Inflammatory macrophage treated with lipopolysaccharide for 1 hour (primary cell): ENCODE measurements at regions not wholly inside any gene's neighbourhood (a gene's known extent, or its start where the extent isn't known, plus 50 kb on each side); places are given as distances from the start of the nearest gene placed in this dataset.
"Not testable (repeated sequence)": the region's sequence is repeated elsewhere in the genome, so short reads cannot be mapped to it uniquely, and the experiment has no call there.

Experiments used
- DNase-seq, 2 donors: peaks; one replicate each; pipeline ENCODE4 v3.0.0-alpha.2; 2020 to 2022

DNA sequence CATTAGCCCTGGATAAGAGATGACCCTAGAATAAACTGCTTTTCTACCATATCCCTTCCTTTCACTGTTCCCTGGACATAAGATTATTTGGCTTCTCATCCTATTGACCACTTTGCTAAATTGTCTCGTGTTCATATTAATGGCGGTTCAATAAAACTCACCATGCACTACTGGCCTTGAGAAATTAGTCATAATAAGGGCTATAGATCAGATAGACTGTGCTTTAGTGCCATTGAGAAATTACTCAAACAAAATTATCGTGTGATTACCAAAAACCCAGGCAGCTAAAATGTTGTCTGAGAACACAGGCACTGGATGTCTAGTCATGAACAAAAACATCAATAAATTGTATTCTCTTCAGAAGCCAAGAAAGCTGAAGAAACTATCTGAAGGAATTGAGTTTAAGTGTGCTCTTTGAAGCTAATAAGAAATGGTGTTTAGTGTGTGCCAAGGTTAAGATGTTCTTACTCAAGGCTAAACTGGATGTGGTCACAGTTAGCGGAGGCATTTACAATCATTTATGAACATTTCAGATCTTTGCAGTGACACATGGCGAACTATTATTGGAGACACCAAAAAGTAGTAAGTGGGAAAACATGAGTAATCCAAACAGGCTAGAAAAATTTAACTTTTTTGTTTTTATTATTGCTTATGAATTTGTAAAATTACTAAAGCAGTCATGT lies 460.4 kb upstream of the RORB start:
- DNase-seq, result no peak

- DNase-seq, result no peak
These were observed 459.9 kb upstream of the RORB start for GRCh38 chr9:74037274-74037673.

DNA sequence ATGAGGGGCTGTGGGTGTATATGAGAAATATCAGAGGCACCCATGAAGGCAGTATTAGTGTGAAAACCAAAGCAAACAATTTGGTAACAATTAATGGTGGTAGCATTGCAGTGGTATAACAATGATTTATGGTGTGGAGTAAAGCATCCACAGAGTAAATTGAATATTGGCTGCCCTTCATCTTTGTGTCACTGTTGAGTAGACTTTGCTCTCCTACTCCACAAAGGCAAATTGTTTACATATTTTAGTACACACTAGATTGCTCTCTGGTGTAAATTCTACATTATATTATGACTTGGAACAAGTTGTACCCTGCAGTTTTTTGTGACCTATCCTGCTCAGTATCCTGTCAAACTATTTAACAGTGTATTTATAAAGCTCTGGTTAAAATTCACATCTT lies 455.5 kb upstream of the RORB start:
- DNase-seq, result no peak

DNA sequence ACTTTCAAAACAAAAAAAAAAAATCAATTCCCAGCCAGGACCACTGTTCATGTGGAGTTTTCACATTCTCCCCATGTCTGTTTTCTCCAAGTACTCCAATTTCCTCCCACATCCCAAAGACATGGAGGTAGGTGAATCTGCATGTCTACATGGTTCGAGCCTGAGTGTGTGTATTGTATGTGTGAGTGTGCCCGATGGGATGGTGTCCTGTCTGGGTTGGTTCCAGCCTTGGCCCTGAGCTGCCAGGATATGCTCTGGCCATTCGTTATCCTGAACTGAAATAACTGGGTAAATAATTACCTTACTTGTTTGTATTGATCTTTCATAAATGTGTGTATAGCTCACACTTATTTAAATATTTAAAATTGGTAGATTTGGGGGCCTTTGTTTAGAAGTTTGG lies 452.3 kb upstream of the RORB start:
- DNase-seq, result no peak

GRCh38 chr9:74056023-74056422 lies 441.1 kb upstream of the RORB start:
- no peak for DNase-seq

DNA sequence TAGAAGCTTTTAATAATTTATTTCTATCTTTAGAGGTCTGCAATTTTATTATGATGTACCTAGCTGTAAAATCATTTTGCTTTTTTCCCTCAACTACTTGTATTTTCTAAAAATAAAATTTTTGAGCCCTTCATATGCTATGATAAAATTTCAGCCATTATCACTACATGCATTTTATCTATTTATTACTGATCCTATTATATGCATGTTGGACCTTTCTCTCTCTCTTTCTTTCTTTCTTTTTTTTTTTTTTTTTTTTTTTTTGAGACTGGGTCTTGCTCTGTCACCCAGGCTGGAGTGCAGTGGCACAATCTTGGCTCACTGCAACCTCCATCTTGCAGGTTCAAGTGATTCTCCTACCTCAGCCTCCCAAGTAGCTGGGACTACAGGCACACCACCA lies 440.1 kb upstream of the RORB start:
- not testable (repeated sequence) for DNase-seq

- DNase-seq, result no peak
These were observed 432.4 kb upstream of the RORB start for GRCh38 chr9:74064702-74065101.

DNA sequence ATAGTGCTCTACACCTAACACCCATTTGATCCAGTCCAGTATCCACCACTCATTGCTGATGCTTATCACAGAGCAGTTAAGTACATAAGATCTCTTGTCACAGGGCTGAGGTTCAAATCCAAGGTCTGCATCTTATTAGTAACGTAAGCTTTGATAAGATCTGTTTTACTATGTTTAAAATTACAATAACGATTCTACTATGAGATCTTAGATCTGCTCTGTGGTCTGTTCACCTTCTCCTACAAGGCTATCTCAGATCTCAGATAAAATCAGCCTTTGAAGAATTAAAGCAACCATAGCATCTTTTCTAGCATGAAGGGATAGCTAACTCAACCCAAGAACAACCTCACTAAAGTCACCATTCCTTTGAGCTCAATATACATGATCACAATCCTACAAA lies 431.0 kb upstream of the RORB start:
- no peak for DNase-seq

DNA sequence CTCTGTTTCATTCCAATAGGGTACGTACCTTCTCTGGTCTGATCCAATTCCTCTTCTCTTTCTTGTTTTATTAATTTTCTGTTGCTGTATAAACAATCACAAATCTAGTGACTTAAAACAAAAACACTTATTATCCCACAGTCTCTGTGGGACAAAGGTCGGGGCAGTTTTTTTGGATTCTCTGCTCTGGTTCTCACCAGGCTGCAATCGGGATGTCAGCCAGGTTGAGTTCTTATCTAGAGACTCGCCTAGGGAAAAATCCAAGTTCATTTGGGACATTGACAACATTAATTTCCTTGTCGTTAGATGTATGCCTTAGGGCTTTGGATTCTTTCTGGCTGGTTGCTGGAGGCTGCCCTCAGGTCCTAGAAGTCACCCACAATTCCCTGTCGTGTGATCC lies 430.5 kb upstream of the RORB start:
- no peak for DNase-seq

GRCh38 chr9:74071502-74071901 lies 425.6 kb upstream of the RORB start:
- no peak for DNase-seq

- DNase-seq, result no peak
These were observed 423.2 kb upstream of the RORB start for GRCh38 chr9:74073897-74074296.

GRCh38 chr9:74078647-74079046 lies 418.5 kb upstream of the RORB start:
- DNase-seq, result no peak

DNA sequence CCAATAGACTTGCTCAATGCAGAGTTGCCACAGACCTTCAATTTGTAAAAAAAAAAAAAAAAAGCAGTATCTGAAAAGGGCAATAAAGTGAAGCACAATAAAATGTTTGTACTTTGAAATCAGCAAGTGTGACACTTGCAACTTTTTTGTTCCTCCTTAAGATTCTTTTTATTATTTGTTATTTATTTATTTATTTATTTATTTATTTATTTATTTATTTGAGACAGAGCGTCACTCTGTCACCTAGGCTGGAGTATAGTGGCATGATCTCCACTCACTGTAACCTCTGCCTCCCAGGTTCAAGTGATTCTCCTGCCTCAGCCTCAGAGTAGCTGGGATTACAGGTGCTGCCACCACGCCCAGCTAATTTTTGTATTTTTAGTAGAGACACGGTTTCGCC lies 416.5 kb upstream of the RORB start:
- not testable (repeated sequence) for DNase-seq

DNA sequence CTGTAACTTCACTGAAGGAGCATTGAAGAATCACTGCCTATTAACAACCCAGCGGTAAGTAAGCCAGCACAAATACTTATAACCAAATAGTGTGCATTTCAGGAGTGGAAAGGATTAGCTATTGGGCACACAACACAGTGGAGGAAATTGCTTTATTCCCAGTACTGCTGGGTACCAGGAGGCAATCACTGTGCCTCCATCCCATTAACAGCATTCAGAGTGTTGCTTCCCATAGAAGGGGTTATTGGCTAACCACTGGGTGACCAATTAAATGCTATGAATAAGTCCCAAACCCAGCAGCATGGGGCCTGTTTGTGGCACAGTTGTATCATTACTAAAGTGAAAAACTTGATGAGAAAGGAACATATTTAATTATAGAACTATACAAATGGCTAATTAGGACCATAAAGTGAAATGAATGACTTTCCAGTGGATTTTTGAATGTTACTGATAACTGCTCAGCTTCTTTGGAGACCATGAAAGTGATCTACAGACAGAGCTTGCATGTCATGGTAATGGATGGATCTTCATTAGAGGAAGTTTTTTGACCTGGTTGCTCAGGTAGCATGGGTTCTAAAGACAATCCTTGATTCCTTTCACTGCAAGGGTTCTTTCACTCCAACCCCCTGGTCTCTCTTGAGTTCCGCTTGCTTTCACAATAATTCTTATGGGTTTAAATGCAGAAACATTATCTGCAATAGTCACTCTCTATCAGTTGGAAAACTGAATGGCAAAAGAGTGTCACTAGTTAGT lies 413.3 kb upstream of the RORB start:
- DNase-seq, result no peak

GRCh38 chr9:74085384-74086037 lies 411.6 kb upstream of the RORB start:
- DNase-seq, result not testable (repeated sequence)

- not testable (repeated sequence) for DNase-seq
These were observed 406.2 kb upstream of the RORB start for GRCh38 chr9:74090921-74091320.

- DNase-seq, result no peak
These were observed 404.7 kb upstream of the RORB start for GRCh38 chr9:74092491-74092834.

- not testable (repeated sequence) for DNase-seq
These were observed 403.1 kb upstream of the RORB start for GRCh38 chr9:74094037-74094436.

GRCh38 chr9:74094766-74095165 lies 402.4 kb upstream of the RORB start:
- no peak for DNase-seq

DNA sequence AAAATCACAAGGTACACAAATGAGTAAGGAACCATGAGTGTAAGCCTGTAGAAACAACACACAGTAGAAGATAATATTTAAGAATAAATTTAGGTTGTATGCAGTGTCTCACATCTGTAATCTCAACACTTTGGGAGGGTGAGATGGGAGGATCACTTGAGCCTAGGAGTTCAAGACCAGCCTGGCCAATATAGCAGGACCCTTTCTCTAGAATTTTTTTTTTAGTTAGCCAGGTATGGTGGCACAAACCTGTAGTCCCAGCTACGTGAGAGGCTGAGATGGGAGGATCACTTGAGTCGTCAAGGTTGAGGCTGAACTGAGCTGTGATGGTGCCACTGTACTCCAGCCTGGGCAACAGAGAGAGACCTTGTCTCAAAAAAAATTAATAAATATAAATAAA lies 401.2 kb upstream of the RORB start:
- DNase-seq, result no peak

DNA sequence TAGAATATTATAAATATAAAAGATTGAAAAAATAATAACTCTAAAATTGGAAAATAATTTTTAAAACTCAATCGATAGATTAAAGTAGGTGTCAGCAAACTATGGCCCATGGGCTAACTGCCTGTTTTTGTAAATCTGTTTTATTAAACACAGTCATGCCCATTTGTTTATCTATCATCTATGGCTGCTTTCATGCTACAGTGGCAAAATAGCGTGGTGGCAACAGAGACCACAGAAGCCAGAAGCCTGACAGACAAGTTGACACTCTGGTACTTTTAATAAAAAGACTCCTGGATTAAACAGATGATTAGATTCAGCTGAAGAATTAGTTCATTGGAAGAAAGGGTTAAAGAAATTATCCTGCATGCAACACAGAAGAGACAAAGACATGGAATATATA lies 400.7 kb upstream of the RORB start:
- no peak for DNase-seq

DNA sequence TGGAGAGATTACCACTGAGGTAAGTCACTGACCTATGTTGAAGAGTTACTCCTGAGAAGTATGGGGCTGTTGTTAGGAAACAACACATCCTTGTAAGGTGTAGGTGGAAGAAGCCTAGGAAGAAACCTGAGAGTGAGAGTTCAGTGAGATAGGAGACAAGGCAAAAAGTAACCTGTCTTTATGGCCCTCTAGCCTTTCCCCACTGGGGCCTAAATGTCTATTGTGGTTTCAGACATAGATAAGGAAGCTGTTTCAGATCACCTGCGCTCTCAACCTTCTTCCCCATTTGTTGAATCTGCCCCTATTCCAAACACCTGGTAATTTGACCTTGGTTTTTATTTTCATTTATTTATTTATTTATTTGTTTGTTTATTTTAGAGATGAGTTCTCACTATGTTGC lies 397.1 kb upstream of the RORB start:
- DNase-seq, result no peak

DNA sequence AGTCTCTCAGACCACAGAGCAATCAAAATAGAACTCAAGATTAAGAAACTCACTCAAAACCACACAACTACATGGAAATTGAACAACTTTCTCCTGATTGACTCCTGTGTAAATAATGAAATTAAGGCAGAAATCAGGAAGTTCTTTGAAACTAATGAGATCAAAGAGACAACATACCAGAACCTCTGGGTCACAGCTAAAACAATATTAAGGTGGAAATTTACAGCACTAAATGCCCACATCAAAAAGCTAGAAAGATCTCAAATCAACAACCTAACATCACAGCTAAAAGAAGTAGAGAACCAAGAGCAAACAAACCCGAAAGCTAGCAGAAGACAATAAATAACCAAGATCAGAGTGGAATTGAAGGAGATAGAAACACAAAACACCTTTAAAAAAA lies 395.0 kb upstream of the RORB start:
- DNase-seq, result not testable (repeated sequence)

DNA sequence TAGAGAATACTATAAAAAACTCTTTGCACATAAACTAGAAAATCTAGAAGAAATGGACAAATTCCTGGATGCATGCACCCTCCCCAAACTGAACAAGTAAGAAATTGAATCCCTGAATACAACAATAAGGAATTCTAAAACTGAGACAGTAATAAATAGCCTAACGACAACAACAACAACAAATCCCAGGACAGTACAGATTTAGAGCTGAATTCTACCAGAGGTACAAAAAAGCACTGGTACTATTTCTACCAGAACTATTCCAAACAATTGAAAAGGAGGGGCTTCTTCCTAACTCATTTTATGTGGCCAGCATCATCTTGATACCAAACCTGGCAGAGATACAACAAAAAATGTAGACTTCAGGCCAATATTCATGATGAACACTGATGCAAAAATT lies 394.4 kb upstream of the RORB start:
- no peak for DNase-seq
